Heart right ventricle (tissue), 16 donors: ENCODE measurements at regions not wholly inside any gene's neighbourhood (a gene's known extent, or its start where the extent isn't known, plus 50 kb on each side); places are given as distances from the start of the nearest gene placed in this dataset.

Experiments used
- ATAC-seq, 8 donors: fragments of 200-7000 bp; cut with Tn5 transposase; one replicate each; pipeline ENCODE4 v1.9.1; 2020; ENCODE audit warnings: mild to moderate bottlenecking in 8 of 8, moderate library complexity in 8 of 8, moderate number of reproducible peaks in 1 of 8
- DNase-seq, 2 donors: peaks; one replicate each; pipeline ENCODE4 v3.0.0-alpha.2; 2020
- H3K27ac ChIP-seq, 10 donors: fragments of 200-600 bp; sonication (generic) in 2 of 10; one replicate each; pipeline versions ENCODE4 v1.5.0 to v1.8.0; 2020 to 2022; ENCODE audit warnings: mild to moderate bottlenecking in 3 of 10
- H3K27me3 ChIP-seq, 7 donors: fragments of 200-600 bp; one replicate each; pipeline ENCODE4 v1.8.0; 2021 to 2022; ENCODE audit warnings: mild to moderate bottlenecking in 2 of 7
- H3K36me3 ChIP-seq, 9 donors: fragments of 200-600 bp; sonication (generic) in 1 of 9; one replicate each; pipeline versions ENCODE4 v1.5.0 to v1.8.0; 2020 to 2022; ENCODE audit warnings: mild to moderate bottlenecking in 2 of 9
- H3K4me1 ChIP-seq, 9 donors: fragments of 200-600 bp; sonication (generic) in 1 of 9; one replicate each; pipeline versions ENCODE4 v1.5.0 to v1.8.0; 2020 to 2022; ENCODE audit warnings: mild to moderate bottlenecking in 4 of 9
- H3K4me3 ChIP-seq, 10 donors: fragments of 200-600 bp; sonication (generic) in 2 of 10; one replicate each; pipeline versions ENCODE4 v1.5.0 to v1.8.0; 2020 to 2022; ENCODE audit warnings: mild to moderate bottlenecking in 7 of 10, moderate library complexity in 2 of 10
- H3K9me3 ChIP-seq, 11 donors: fragments of 200-600 bp in 10 of 11; sonication (generic) in 2 of 11; one replicate each; pipeline versions ENCODE4 v1.5.0 to v1.8.0; 2013 to 2022; ENCODE audit warnings: mild to moderate bottlenecking in 2 of 11, control low read depth in 1 of 11, moderate library complexity in 1 of 11
- WGBS, 2 donors: extraction: QIAGEN DNeasy Blood & Tissue Kit; methylation state at CpG; one replicate each; pipeline ENCODE4 v1.1.7; 2013; ENCODE audit warnings: inconsistent platforms in 1 of 2; 5-methylcytosine and 5-hydroxymethylcytosine counted together
- intact Hi-C, 10 donors: fragments of 100-400 bp; cut with DNase I; formaldehyde crosslinking; loops; one replicate each; pipeline versions ENCODE4 v1.11.1 to v1.14.2; 2022
- TF ChIP-seq, protein P1 (sequence below), 9 donors: fragments of 200-600 bp; sonication (generic) in 2 of 9; IDR thresholded peaks; one replicate each; pipeline versions ENCODE4 v1.5.0 to v1.8.0; 2021 to 2022; ENCODE audit warnings: antibody characterized with exemption in 9 of 9, mild to moderate bottlenecking in 5 of 9, moderate library complexity in 1 of 9
- donor health status: Arrhythmogenic right ventricular cardiomyopathy.
- donor health status: ischemic (EF 13 %, LVEDD 7.1; RV severe dilation, severe dysfunction).
- donor health status: healthy with polysubstance abuse.
- donor health status: DM: no; HTN: yes; CAD: no.
- donor health status: DM: no; HTN: no; CAD: no.
- donor health status: ischemic (EF 25% LVEDD 6.9; RV normal size, moderate dysfunction).
- donor health status: ischemic (EF 25% LVEDD 5.7; RV mildly dilated, moderate dysfunction).
- donor health status: healthy.
- donor health status: DM: yes; HTN: yes; CAD: no.
- donor health status: Ischemic cardiomyopathy.
- donor health status: ischemic (EF 35%, LVEDD 5.7; RV mildly dilated, moderate dysfunction).
- donor health status: nonischemic (EF 11% LVEDD 7.7; RV severe dilation, severe dysfunction).
- donor health status: DM: yes; HTN: yes; CAD: no.
- donor health status: PGD.
- donor health status: ischemic (EF 29% LVEDD 5.4; RV normal size, mild dysfunction).
- donor health status: nonischemic (EF 23%, LVEDD 6.1; RV moderate dilation, normal function).

DNA sequence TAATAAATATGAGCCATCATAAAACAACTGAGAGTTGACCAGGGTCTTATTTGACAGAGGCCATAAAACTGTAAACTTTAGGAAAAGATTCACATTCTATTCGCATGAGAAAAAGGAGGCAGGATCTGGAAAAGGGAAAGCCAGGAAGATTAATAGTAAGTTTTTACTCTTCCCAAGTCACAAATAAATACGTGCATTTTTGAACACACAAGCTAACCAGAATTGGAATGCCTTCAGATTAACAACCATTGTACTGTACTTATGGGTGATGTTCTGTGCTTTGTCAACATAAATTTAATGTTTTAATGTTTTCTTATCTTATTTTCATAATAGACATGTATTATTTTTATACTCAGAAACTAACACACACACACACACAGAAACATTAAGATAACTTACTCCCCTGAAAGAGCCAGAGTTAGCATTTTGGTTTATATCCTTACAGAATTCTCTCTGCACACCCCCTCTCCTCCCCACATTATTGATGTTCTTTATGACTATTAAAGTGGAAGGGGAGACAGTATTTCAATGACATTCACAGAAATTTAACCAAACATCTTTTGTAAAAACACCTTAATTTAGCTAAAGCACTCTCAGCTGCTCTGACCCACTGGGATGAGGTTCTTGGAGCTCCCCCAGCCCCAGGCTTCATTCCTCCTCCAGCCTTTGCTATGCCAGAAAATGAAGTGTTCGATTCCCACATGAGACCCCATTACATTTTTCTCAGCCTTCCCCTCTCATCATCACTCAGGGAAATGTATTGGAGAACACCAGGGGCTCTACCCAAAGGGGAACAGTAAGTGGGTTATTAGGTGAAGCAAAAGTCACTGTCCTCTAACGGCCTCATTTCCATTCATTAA lies 155.5 kb downstream of the ESM1 start:
- intact Hi-C loops = loop anchor here in 4 of 10 donors (5.0 to 10.0 kb wide), 4 partner anchors 43 to 178 kb away; no protein-coding TSS in a partner anchor
- TF ChIP-seq, protein P1, sequence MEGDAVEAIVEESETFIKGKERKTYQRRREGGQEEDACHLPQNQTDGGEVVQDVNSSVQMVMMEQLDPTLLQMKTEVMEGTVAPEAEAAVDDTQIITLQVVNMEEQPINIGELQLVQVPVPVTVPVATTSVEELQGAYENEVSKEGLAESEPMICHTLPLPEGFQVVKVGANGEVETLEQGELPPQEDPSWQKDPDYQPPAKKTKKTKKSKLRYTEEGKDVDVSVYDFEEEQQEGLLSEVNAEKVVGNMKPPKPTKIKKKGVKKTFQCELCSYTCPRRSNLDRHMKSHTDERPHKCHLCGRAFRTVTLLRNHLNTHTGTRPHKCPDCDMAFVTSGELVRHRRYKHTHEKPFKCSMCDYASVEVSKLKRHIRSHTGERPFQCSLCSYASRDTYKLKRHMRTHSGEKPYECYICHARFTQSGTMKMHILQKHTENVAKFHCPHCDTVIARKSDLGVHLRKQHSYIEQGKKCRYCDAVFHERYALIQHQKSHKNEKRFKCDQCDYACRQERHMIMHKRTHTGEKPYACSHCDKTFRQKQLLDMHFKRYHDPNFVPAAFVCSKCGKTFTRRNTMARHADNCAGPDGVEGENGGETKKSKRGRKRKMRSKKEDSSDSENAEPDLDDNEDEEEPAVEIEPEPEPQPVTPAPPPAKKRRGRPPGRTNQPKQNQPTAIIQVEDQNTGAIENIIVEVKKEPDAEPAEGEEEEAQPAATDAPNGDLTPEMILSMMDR (IDR thresholded peaks at IDR 0.05) = no peak
- no peak for ATAC-seq
- no peak overlapping the region for H3K27ac ChIP-seq
- no peaks in the 10 kb centered on the region for H3K36me3 ChIP-seq
- H3K9me3 ChIP-seq = peaks cover 0 to 7% (median 0%) of the 10 kb centered on the region in 11 donors
- DNase-seq = no peak
- H3K4me3 ChIP-seq = no peak overlapping the region
- no peaks in the 10 kb centered on the region for H3K27me3 ChIP-seq
- peaks cover 0 to 22% (median 7%) of the 10 kb centered on the region in 9 donors for H3K4me1 ChIP-seq
- WGBS, 2 donors = 76 to 87% methylated on average over 4 of the region's 4 CpGs

DNA sequence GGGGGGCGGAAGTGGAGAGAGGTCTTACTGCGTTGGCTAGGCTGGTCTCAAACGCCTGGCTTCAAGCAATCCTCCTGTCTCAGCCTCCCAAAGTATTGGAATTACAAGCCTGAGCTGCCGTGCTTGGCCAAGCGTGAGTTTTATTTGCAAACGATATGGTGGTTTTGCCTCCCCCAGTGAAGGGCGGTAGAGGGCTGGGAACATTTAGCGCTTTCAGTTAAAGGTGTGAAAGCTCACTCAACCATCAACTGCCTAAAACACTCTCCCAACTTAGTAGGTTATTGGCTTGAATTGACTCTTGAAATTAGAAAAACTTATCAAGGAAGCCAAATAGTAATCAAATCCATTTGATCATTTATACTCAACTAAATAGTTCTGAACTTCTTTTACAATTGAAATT lies 156.3 kb downstream of the ESM1 start:
- DNase-seq = no peak
- Histone ChIP-seq H3K9me3 (peaks cover 0 to 7% (median 0%) of the 10 kb centered on the region in 11 donors), H3K36me3 (no peaks in the 10 kb centered on the region), H3K27me3 (no peaks in the 10 kb centered on the region), H3K4me3 (no peak overlapping the region), H3K4me1 (peaks cover 0 to 14% (median under 1%) of the 10 kb centered on the region in 9 donors), H3K27ac (no peak overlapping the region)
- no peak for ATAC-seq
- WGBS, 2 donors = 91 to 92% methylated on average over 8 of the region's 8 CpGs
- intact Hi-C loops = no loop called here
- TF ChIP-seq, protein P1 (IDR thresholded peaks at IDR 0.05) = no peak

DNA sequence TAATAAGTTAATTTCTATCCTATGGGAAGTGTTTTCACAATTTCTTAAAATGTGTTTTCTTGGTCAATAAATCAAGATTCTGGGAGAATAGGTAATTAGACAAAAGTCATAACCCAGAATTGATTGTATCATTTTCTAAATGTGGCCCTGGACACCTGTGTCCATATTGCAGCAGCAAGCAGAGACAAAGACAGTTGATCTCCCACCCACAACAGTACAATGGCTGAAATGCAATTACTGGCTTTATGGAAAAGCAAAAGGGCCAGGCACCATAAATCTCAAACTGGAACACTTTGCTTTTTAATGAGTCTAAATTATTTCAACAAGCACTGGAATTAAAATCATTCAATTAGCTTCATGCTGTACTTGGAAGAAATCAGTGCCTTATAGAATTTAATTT lies 157.2 kb downstream of the ESM1 start:
- intact Hi-C loops = no loop called here
- no peak for DNase-seq
- Histone ChIP-seq H3K36me3 (no peaks in the 10 kb centered on the region), H3K9me3 (peaks cover 0 to 7% (median 0%) of the 10 kb centered on the region in 11 donors), H3K4me1 (peaks cover 0 to 5% (median 0%) of the 10 kb centered on the region in 9 donors), H3K27me3 (no peaks in the 10 kb centered on the region), H3K4me3 (no peak overlapping the region), H3K27ac (no peak overlapping the region)
- TF ChIP-seq, protein P1 (IDR thresholded peaks at IDR 0.05) = no peak
- ATAC-seq = no peak

DNA sequence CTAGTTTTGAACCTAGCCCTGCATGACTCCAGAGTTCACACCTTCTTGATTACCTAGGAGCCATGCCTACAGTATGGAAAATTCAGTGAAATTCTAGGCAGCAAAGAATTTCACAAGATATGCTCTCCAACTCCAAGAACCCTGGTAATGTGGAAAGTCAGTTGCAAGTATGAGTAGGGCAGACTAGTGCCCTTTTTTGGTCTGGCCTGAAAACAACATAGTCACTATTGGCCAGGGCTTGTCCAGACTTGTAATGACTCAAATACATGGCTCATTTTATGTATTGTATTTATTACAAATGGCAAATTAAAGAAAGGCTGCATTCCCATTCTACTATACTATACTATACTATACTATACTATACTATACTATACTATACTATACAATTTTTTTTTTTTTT lies 160.4 kb downstream of the ESM1 start:
- TF ChIP-seq, protein P1 (IDR thresholded peaks at IDR 0.05) = no peak
- Histone ChIP-seq H3K36me3 (no peaks in the 10 kb centered on the region), H3K4me3 (no peak overlapping the region), H3K9me3 (peaks cover 0 to 7% (median 0%) of the 10 kb centered on the region in 11 donors), H3K27me3 (no peaks in the 10 kb centered on the region), H3K27ac (no peak overlapping the region), H3K4me1 (peaks cover 0 to 24% (median 0%) of the 10 kb centered on the region in 9 donors)
- ATAC-seq = no peak
- DNase-seq = no peak
- intact Hi-C loops = no loop called here
